Fibroblast of peridontal ligament (primary cell): ENCODE measurements at regions not wholly inside any gene's neighbourhood (a gene's known extent, or its start where the extent isn't known, plus 50 kb on each side); places are given as distances from the start of the nearest gene placed in this dataset.

Experiments
- DNase-seq: peaks from one replicate; pipeline ENCODE4 v3.0.0-alpha.2; 2010; ENCODE audit errors: extremely low read depth

DNA sequence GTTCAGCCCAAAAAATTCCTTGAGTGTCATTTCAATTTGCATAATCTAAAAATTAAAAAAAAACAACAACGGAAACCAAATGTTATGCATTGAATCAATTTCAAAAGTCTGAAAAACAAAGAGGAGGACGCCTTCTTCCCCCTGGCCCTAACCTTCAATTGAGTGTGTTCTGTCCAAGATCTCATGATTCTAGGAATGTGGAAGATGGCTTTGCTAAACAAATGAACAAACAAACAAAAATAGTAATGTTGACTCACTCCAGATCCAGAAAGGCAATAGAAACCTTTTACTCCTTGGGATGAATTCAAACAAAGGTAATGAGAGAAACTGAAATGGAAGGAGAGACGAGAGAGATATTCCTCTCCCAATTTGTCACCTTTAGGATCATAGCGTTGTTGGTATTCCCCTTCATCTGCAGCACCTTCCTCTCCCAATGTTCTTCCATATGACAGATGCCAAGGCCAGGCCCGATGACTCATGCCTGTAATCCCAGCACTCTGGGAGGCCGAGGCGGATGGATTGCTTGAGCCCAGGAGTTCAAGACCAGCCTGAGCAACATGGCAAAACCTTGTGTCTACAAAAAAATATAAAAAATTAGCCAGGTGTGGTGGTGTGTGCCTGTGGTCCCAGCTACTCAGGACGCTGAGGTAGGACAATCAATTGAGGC lies 109.2 kb upstream of the ADGRF1 start:
- DNase-seq = no peak

DNA sequence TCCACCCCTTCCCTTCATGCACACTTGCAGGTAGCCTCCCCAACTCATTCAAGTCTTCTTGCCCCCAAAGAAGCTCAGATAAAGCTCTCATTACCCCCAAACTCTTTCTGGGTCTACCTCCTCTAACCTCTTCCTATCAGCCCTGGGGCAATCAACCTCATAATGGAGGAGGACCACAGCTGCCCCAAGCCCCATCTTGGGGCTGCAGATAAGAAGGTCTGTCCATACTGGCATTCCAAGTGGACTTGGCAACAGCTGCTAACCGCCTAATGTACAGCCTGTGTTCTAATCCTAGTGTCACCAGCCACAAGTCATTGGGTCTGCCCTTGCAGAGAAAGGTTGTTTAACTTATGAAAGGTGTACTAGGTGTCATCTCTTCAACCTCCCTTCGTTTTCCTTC lies 107.4 kb upstream of the ADGRF1 start:
- DNase-seq = no peak

DNA sequence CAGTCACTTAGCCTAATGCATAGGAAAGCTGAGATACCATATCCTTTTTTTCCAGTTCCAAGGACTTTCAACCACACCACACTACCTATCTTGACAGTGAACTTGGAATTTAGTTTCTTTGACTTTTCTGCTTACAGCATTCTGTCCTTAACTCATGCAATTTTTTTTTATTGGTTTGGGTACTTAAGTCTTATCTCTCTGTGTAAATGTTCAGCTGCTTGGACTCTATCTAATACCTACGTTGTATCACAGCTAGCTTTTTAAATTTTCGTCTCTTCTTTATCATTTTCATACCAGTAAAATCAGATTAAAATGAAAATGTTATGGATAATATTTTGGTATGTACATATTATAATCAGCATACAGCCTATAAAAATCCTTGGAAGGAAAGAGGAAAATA lies 106.9 kb upstream of the ADGRF1 start:
- no peak for DNase-seq

DNA sequence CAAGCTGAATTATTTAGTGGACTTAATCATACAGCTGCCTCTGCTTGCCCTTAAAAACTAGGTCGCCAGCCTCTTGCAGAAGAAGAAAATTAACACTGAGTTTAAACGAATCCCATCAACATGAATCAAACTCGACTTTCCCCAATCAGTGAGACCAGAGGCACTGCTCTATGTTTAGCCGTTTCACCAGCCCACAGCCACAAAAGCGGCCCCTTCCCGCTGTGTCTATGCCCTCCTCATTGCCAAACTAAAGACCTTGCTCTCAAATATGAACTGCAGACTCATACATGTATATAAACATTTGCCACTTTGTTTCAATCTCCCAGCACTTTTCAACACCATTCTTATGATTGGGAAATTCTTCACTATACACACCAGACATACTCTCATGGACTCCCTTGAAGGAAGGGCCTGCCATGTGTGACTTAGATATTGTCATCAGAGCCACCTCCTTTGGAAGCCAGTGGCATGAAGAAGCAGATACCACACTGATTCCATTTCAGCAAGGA lies 105.8 kb upstream of the ADGRF1 start:
- DNase-seq = no peak

DNA sequence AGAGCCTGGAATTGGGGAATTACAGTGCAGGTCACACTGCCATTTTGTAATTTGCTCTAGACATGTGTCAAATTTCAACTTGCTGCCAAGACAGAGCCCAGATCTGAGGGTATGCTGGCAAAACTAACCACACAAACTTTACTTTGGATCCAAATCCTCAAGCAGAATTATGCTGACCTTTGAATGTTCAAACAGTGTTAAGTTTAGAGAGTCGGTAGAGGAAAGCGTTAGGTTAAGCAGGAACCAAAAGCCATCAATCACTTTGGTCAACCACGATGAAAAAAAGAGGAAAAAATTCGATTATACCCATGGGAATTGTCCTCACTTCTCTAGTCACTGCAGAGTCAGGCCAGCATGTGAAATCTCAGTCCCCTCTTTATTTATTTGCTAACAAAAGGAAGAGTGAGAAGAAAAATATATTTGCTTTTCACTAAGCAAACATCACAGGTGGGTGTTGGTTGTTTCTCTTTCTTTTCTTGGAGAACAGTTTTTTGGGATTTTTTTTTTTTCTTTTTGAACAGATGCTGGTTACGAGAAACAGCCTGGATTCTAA lies 105.1 kb upstream of the ADGRF1 start:
- DNase-seq = no peak

DNA sequence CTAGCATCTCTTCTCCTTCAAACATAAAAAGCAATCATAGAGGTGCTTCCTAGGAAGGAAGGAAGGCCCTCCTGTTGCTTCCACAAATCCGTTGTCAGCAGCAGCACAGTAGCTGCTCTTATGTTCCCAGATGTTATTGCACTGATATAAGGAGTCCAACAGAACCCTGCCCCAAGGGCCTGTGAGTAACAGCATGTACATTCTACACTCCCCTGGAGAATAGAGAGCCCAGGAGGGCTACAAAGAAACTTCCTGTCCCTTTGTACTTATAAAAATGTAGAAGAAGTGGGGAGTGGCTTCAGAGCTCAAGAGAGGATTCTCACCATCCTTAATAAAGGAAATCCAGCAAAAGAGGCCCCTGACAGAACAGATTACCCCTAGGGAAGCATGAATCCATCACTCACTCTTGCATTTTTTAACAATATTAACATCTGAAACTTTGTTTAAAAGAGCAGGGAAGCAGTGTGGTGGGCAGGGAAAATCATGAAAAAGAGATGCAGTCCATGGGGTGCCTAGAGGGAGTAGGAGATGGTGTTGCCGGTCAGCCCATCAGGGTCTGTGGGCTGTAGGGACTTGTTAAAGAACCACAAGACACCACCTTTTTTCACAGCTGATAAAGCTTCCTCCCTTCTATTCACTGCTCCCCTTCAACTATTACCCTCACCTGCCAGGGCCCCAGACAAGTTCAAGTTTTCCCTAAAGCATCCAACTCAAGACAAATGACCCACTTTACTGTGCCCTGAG lies 104.5 kb upstream of the ADGRF1 start:
- no peak for DNase-seq

DNA sequence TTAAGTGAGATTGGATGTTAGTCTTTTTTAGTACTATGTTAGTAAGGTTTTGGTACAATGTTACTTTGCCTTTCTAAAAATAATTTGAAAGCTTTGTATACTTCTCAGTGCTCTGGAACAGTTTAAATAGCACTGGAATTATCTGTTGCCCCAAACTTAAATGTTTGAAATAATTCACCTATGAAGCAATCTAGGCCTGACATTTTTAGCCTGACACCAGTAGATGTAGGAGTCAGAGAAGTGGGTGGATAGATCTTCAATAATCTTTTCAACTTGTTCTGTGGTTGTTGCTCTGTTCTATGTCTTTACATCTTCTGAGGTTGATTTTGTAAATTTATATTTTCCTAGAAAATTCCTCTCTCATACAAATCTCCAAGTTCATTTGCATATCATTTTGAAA lies 103.1 kb upstream of the ADGRF1 start:
- no peak for DNase-seq

DNA sequence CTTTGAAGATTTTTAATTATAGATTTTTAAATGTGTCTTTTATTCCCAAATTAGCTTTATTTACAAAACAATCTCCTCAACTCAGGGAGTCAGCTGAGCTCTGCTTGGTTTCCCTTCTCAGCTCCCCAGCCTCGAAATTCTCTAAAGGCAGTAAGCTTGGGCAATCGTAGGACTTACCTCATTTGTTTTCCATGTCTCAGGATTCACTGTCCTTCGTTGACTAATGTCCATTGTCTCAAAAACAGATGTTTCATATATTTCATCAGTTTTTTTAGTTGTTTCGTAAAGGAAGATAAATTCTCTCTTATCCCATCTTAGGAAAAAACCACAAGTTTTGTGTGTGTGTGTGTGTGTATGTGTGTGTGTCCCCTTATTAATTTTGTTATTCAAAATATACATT lies 102.2 kb upstream of the ADGRF1 start:
- DNase-seq = peak; percentile 77

DNA sequence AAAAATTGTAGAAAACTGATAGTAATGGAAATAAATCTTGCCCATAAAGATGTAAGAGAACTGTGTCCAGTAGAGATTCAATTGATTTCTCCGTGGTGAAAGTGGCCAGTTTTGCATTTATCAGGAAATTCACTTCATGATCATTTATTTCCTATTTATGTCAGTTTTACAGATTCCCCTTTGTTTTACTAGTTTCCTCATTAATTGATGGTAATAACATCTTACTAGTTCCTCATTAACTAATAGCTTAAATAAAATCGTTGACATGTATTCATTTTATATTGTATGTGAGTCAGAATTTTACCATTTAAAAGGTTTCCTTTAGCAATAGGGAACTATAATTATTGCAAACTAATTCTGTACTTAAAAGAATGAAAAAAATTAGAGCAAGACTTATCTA lies 99.8 kb upstream of the ADGRF1 start:
- DNase-seq = no peak

DNA sequence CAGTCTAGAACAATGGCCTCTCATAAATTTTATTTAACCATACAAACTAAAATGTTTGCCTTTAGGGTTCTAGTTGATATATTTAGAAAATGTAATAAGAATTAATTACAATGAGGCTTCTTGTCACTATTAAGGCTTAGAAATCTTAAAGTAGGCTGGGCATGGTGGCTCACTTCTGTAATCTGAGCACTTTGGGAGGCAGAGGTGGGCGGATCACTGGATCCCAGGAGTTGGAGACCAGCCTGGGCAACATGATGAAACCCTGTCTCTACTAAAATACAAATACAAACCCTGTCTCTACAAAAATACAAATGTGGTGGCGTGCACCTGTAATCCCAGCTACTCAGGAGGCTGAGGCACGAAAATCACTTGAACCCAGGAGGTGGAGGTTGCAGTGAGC lies 99.0 kb upstream of the ADGRF1 start:
- no peak for DNase-seq

DNA sequence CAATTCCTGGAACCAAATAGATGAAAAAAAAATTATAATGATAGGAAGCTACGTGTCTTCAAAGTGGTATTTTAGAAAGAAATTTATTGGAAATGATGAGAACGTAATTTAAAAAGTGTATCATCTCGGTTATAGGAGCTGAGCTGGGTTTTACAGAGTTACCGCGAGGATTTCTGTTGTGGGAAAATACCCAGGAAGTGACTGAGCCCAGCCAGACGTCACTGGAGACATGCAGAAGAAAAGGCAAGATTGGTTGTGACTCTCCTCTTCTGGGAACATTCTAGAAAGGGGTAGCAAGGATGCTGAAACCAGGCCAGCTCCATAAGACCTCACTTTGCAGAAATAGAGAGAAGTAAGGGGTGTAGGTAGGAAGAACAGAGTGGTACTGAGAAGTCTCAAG lies 95.9 kb upstream of the ADGRF1 start:
- DNase-seq = no peak

DNA sequence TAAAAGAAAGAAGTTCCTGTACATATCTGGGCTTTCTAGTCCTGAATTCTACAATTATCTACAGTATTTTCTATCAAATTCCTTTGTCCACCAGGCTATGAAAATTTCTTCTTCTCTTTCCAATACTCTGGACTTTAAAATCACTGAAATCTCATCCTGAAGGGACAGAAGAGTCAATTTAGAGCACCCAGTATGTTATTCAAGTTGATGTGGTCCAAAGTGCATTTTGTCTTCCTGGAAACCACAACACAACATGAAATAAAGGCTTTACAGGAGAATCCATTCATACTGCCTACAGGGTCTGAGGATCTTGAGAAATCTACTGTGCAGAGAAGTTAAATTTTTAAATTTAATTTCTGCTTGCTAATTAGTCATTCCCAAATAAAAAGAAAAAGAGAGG lies 94.9 kb upstream of the ADGRF1 start:
- DNase-seq = no peak

DNA sequence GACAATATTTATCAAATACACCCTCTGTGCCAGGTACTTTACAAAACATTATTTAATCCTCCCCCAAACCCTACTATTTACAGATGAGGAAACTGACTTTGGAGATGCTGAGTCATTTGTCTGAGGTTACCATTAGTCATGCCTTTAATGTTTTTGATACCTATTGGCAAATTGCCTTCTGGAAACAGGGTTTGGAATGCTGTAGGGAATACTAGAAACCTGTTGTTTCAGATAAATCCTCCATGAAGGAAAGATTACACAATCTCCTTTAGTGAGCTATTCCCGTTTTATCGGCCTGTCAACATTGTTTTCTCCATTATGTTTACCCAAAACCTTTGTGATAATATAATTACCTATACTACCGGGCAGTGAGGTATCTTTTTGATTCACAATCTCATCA lies 93.6 kb upstream of the ADGRF1 start:
- DNase-seq = peak; percentile 69

DNA sequence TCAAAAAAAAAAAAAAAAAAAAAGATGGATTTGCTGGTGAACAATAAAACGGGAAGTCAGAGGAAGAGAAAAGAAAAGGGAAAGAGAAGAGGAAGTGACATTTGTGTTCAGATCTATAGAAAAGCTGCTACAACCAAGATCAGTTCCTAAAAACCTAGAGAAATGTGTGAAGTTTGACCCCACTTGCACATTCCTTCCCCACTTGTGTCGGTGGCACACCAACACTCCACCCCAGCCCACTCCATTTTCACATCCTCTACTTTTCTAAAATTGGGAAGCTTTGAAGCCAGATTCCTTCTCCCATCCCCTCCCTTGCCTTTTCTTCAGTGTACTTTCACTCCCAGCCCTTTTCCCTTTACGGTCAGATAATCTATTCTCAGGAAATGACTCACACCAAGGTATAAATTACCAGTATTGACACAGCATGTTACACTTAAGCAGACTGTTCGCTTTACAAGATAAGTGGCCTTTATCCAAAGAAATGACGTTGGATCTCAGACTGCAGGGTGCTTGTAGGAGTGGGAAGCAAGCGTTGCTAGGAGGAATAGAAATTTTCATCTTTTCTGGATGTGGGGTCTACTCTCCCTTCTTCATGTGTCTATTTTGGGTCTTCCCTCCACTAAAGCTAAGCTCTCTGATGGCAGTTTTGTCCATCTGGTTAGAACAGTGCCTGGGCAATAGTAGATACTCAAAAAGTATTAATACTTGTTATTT lies 92.5 kb upstream of the ADGRF1 start:
- peak; percentile 97 for DNase-seq

DNA sequence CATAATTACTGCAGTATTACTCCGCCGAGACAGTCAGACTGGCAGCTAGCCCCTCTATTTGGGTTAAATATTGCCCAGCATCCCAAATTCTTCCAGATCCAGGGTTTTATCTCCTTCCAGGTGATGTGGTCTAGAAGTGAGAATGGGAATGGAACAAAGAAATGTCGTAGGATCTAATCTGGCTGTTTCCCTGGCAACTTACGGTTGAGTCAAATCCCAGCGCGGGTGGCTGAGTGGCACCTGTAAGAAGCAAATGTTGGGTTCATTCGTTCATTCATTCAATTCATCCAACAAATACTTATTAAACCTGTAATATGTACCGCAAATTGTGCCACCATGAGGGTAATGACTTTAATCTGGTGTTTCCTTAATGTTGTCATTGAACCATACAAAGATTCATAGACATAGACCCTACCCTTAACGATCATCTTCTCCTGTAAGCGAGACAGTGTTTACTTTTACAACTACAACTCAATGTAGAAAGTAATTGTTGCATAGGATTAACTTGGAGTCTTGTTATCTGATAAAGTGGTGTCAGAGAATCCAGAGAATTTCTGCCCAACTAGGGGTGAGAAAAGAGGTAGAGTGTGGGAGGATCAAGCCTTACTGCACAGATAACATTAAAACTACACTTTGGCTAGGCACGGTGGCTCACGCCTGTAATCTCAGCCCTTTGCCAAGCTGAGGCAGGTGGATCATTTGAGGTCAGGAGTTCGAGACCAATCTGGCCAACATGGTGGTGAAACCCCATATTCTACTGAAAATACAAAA lies 91.3 kb upstream of the ADGRF1 start:
- no peak for DNase-seq

DNA sequence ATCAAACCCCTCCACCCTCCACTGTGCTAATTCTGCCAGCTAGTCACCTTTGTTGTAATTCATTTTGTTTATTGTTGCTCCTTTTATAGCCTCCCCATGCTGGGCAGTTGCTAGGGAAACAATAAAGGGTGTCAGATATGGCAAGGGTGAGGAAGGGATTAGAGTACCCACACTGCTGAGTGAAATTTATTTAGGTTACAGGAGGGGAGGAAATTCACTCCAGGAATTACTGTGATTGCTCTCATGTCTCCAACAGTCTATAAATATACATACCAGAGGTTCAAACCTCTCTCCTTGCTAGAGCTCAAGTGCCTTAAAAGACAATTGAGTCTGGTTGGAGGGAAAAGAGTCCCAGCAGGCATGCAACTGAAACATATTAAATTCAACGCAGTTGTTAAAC lies 90.6 kb upstream of the ADGRF1 start:
- no peak for DNase-seq

DNA sequence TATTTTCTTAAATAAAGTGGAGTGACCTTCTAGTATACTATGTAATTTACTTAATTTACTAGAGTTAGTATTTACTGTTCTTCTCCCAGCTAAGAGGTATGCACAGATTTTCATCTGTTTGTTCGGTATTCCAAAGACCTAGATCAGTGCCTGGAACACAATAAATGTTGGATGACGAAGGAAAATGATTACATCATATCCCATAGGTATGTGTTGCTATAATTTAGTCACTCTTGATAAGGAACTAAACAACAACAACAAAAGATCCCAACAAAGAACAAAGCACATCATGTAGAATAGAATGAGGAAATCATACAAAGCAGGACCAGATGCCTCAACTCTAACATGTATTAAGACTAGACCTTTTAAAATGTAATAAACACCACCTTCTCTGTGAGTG lies 89.6 kb upstream of the ADGRF1 start:
- DNase-seq = no peak

DNA sequence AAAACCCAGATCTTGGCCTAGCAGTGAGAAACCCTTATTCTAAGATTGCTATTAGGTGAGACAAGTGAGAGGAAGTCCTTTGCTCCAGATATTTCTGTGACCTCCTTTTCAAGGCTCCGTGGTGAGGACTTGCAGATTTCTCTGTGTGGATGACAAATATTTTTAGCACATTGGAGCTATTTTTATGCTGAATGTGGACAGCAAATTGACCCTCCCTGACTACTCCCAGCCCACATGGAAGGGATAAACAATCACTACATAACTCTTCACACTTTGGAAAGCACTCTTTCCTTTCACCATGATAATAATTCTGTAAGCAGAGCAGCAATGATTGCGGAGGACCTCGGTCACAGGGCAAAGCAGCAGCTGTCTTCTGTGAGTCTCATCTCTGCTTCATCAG lies 88.0 kb upstream of the ADGRF1 start:
- DNase-seq = no peak

DNA sequence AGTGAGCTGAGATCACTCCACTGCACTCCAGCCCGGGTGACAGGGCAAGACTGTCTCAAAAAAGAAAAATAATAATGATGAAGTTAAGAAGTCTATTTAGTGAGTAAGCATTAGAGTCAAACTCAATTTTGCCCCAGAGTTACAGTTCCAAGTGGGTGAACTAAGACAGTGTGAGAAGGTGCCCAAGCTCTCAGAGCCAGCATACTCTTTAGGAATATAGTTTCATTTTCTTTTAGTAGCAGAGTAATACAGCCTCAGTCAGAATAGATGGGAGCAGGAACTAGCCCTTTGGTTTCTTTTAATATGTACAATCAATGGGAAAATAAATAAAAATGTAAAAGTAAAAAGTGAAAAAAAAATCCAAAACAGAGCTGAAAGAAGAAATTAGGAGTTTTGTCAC lies 87.0 kb upstream of the ADGRF1 start:
- DNase-seq = no peak

DNA sequence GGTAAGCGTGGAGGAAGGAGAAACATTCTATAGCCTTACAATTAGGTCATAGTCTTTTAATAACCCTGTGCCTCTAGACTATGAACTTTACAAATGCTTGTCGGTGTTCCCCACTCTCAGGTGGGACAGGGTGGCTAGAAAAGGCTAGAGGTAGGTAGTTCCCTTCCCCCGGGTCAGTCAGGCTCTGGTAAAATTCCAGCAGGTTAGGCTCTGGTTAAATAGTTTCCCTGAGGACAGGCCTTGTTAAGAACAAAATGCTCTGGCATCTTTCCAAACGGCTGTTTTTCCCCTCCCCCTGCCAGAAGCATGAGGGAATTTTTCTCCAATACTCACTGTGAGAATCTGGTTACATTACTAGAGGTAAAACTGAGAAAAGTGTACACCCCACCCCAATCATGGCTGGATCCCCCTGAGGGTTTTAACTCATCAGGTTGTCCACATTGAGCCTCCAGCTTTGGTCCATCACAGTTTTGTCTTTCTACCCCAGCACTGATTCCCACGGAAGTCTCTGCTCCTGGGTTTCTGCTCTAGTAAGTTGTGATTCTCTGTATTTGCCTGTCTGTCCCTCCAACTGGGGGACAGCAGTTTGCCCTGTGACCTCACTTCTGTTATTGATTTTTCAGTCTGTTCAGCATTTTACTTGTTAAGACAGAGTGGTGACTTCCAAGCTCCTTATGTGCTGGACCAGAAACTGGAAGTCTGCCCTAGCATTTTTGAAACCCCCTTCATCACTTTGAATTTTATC lies 84.7 kb upstream of the ADGRF1 start:
- no peak for DNase-seq

DNA sequence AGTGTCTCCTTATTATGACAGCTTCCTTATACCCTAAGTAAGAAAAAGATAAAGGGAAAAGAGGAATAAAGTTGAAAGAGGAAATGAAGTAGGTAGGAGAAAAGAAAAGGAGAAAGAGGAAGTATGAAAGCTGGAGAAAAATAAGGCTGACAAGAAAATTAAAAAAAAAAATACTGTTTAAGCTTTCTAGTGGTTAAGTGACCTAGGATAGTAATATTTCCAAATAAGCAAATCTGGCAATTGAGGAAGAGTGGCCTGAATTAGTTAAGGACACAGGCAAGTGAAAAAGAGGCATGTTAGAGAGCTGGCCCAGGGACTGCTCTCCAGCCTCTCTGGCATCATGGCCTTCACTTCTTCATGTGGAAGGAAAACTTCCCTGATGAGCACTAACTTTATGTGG lies 76.5 kb upstream of the ADGRF1 start:
- no peak for DNase-seq
